NT2/D1 (cell line): ENCODE measurements at regions not wholly inside any gene's neighbourhood (a gene's known extent, or its start where the extent isn't known, plus 50 kb on each side); places are given as distances from the start of the nearest gene placed in this dataset.

ENCODE experiments used
- YY1 ChIP-seq: IDR thresholded peaks from 2 replicates; pipeline ENCODE4 v1.6.1; 2011; ENCODE audit not compliant: insufficient read length, insufficient read depth
- ZNF274 ChIP-seq: IDR thresholded peaks from 2 replicates; pipeline ENCODE4 v1.6.1; 2011; ENCODE audit warnings: mild to moderate bottlenecking, low read depth, low read length

GRCh38 chr3:6567241-6567640 lies 293.7 kb upstream of the GRM7 start:
- TF ChIP-seq YY1 (no peak), ZNF274 (no peak)
